ENCODE measurements at regions not wholly inside any gene's neighbourhood (a gene's known extent, or its start where the extent isn't known, plus 50 kb on each side); places are given as distances from the start of the nearest gene placed in this dataset.

DNA sequence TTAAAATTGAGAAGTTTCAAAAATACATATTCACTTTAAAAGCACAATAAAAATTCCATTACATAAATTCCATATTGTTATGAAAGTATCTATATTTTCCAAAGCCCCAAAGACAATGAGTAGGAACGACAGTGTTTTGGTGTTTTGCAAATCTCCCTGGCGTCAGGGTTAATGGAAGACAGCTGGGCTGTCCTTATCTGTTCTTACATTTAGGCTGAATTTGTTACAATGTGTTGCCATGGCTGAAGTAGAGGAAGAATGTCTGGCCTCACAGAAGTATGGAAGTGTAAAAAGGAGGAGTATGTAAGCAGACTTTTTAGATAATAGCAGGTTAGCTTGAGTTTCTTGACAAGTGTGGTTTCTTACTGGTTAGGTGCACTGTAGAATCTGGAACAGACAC lies 124.4 kb upstream of the SPATA13 start:
- DNase-seq (ENCODE audit: low read depth) = peak; percentile 44
- TF ChIP-seq, protein P1, sequence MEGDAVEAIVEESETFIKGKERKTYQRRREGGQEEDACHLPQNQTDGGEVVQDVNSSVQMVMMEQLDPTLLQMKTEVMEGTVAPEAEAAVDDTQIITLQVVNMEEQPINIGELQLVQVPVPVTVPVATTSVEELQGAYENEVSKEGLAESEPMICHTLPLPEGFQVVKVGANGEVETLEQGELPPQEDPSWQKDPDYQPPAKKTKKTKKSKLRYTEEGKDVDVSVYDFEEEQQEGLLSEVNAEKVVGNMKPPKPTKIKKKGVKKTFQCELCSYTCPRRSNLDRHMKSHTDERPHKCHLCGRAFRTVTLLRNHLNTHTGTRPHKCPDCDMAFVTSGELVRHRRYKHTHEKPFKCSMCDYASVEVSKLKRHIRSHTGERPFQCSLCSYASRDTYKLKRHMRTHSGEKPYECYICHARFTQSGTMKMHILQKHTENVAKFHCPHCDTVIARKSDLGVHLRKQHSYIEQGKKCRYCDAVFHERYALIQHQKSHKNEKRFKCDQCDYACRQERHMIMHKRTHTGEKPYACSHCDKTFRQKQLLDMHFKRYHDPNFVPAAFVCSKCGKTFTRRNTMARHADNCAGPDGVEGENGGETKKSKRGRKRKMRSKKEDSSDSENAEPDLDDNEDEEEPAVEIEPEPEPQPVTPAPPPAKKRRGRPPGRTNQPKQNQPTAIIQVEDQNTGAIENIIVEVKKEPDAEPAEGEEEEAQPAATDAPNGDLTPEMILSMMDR (conservative IDR thresholded peaks at IDR 0.05; ENCODE audit: low read depth, low read length) = no peak
- no peak overlapping the region for H3K4me3 ChIP-seq (ENCODE audit: low read depth, low read length)

DNA sequence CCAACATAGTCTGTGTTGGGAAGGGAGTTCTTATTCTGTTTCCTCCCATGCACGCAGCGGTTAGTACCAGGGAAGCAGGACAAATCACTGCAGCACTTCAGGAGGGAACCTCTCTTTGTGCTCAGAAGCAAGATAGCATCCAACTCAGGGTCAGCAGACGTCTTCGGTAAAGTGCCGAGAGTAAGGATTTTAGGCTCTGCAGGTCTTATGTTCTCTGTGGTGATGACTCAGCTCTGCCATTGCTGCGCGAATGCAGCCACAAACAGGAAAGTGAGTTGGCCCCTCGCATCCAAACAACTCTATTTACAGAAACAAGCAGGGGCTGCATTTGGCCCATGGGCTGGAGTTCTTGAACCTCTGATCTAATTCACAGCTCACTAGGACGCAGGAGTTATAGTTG lies 122.1 kb upstream of the SPATA13 start:
- TF ChIP-seq, protein P1 (conservative IDR thresholded peaks at IDR 0.05; ENCODE audit: low read depth, low read length) = no peak
- peak; percentile 75 for DNase-seq (ENCODE audit: low read depth)
- H3K4me3 ChIP-seq (ENCODE audit: low read depth, low read length) = no peak overlapping the region

DNA sequence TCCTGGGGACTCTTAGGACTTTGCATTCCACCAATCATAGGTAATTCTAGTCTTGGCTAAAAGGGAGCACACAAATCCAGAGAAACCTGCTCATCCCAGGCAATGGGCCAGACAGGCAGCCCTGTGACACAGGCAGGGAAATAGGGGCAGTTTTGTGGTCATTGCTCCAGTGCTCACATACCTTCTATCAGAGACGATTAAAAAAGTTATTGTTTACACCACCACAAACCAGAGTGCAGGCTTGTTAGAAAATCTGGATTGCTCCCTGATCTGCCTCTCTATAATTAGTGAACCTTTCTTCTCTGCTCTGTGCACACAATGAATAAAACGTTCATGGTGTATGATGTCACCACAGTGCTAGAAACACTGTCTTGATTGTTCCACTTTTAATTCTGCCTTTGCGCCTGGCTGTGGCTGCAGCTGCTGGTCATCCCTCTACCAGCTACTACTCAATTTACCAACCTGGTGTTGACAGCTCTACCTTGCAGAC lies 121.6 kb upstream of the SPATA13 start:
- DNase-seq (ENCODE audit: low read depth) = peak; percentile 49
- TF ChIP-seq, protein P1 (conservative IDR thresholded peaks at IDR 0.05; ENCODE audit: low read depth, low read length) = no peak
- H3K4me3 ChIP-seq (ENCODE audit: low read depth, low read length) = no peak overlapping the region

DNA sequence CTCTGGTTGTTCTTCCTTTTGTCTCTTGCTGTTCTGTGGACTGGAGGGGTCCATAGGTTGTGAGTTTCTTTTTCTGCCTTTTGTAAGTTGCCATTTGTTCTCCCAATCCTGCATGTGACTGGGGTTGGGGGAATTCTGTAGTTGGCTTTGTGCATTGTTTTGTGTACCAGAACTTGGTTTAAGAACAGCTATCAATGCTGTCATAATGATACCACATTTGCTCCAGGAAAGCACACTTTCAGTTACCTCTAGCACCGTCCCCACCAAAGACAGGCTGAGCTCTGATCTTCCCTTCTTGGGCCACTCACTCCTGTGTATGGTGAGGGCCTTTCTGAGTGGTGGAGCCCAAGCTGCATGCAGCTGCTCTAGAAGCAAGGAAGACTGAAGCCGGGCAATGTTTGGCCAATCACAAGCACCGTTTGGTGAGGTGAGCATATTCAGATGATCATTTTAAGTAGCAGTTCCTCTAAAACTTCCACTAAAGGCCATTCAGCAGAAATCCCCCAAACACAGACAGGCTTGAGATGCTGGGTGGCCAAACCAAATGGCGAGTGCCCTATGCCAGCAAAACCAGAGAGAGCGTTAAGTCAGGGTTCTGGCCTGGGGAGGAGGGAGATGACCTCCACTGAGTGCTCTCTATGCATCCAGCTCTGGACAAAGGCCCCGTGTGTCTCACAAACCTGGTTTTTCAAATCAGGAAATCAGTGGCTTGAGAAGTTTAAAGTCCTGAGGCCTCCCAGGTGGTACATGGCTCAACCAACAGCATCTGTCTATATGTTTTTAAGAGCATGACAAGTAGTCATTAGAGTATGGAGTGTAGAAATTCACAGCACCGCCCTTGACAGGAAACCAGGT lies 120.7 kb upstream of the SPATA13 start:
- H3K4me3 ChIP-seq (ENCODE audit: low read depth, low read length) = no peak overlapping the region
- TF ChIP-seq, protein P1 (conservative IDR thresholded peaks at IDR 0.05; ENCODE audit: low read depth, low read length) = no peak
- DNase-seq (ENCODE audit: low read depth) = no peak

DNA sequence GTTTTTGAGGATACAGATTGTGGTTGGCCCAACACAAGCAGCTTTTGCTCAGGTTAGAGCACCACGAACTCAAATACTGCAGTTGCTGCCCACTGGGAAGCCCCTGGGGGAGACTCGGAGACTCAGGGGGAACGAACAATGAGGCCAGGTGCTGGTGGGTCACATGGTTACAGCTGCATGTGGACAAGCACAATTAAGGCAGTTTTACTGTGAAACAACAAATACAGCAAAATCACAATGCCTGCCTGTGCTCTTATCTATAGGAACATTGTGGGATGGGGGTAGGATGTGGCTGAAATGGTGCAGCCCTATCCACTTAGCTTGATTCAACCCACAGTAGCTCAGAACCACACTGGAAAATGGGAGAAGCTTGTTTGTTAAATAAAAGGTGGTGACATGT lies 119.7 kb upstream of the SPATA13 start:
- TF ChIP-seq, protein P1 (conservative IDR thresholded peaks at IDR 0.05; ENCODE audit: low read depth, low read length) = no peak
- no peak for DNase-seq (ENCODE audit: low read depth)
- H3K4me3 ChIP-seq (ENCODE audit: low read depth, low read length) = no peak overlapping the region

DNA sequence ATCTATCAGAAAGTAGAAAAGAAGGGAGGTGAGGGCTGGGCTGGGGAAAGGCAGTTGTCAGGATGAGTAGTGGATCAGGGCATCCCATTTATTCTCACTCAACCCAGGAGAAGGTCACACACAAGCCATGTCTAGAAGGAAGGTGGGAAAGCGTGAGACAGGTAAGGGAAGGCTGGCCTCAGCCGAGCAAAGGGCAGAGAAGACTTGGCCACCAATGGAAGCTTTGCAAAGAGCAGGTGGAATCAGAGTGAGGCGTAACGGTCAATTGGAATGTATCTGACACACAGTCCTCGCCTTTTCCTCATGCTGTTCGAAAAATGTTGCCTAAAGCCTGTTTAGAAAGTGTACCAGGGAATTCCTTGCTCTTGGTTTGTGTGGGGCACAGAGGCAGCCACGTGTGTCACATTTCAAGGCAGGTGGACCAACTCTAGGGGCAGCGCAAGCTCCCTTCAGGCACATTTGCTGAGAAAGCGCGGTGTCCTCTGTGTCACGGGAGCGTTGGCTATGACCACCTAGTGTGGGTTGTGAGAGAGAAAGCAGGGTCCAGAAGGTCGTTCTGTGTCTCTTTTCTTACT lies 118.8 kb upstream of the SPATA13 start:
- TF ChIP-seq, protein P1 (conservative IDR thresholded peaks at IDR 0.05; ENCODE audit: low read depth, low read length) = no peak
- DNase-seq (ENCODE audit: low read depth) = no peak
- H3K4me3 ChIP-seq (ENCODE audit: low read depth, low read length) = no peak overlapping the region

Measured in choroid plexus epithelial cell (primary cell).